Heart right ventricle (tissue), 16 donors: ENCODE measurements at regions not wholly inside any gene's neighbourhood (a gene's known extent, or its start where the extent isn't known, plus 50 kb on each side); places are given as distances from the start of the nearest gene placed in this dataset.

Experiments used
- ATAC-seq, 8 donors: fragments of 200-7000 bp; cut with Tn5 transposase; one replicate each; pipeline ENCODE4 v1.9.1; 2020; ENCODE audit warnings: mild to moderate bottlenecking in 8 of 8, moderate library complexity in 8 of 8, moderate number of reproducible peaks in 1 of 8
- DNase-seq, 2 donors: peaks; one replicate each; pipeline ENCODE4 v3.0.0-alpha.2; 2020
- H3K27ac ChIP-seq, 10 donors: fragments of 200-600 bp; sonication (generic) in 2 of 10; one replicate each; pipeline versions ENCODE4 v1.5.0 to v1.8.0; 2020 to 2022; ENCODE audit warnings: mild to moderate bottlenecking in 3 of 10
- H3K27me3 ChIP-seq, 7 donors: fragments of 200-600 bp; one replicate each; pipeline ENCODE4 v1.8.0; 2021 to 2022; ENCODE audit warnings: mild to moderate bottlenecking in 2 of 7
- H3K36me3 ChIP-seq, 9 donors: fragments of 200-600 bp; sonication (generic) in 1 of 9; one replicate each; pipeline versions ENCODE4 v1.5.0 to v1.8.0; 2020 to 2022; ENCODE audit warnings: mild to moderate bottlenecking in 2 of 9
- H3K4me1 ChIP-seq, 9 donors: fragments of 200-600 bp; sonication (generic) in 1 of 9; one replicate each; pipeline versions ENCODE4 v1.5.0 to v1.8.0; 2020 to 2022; ENCODE audit warnings: mild to moderate bottlenecking in 4 of 9
- H3K4me3 ChIP-seq, 10 donors: fragments of 200-600 bp; sonication (generic) in 2 of 10; one replicate each; pipeline versions ENCODE4 v1.5.0 to v1.8.0; 2020 to 2022; ENCODE audit warnings: mild to moderate bottlenecking in 7 of 10, moderate library complexity in 2 of 10
- H3K9me3 ChIP-seq, 11 donors: fragments of 200-600 bp in 10 of 11; sonication (generic) in 2 of 11; one replicate each; pipeline versions ENCODE4 v1.5.0 to v1.8.0; 2013 to 2022; ENCODE audit warnings: mild to moderate bottlenecking in 2 of 11, control low read depth in 1 of 11, moderate library complexity in 1 of 11
- WGBS, 2 donors: extraction: QIAGEN DNeasy Blood & Tissue Kit; methylation state at CpG; one replicate each; pipeline ENCODE4 v1.1.7; 2013; ENCODE audit warnings: inconsistent platforms in 1 of 2; 5-methylcytosine and 5-hydroxymethylcytosine counted together
- intact Hi-C, 10 donors: fragments of 100-400 bp; cut with DNase I; formaldehyde crosslinking; loops; one replicate each; pipeline versions ENCODE4 v1.11.1 to v1.14.2; 2022
- TF ChIP-seq, protein P1 (sequence below), 9 donors: fragments of 200-600 bp; sonication (generic) in 2 of 9; IDR thresholded peaks; one replicate each; pipeline versions ENCODE4 v1.5.0 to v1.8.0; 2021 to 2022; ENCODE audit warnings: antibody characterized with exemption in 9 of 9, mild to moderate bottlenecking in 5 of 9, moderate library complexity in 1 of 9
- donor health status: Arrhythmogenic right ventricular cardiomyopathy.
- donor health status: ischemic (EF 13 %, LVEDD 7.1; RV severe dilation, severe dysfunction).
- donor health status: healthy with polysubstance abuse.
- donor health status: DM: no; HTN: yes; CAD: no.
- donor health status: DM: no; HTN: no; CAD: no.
- donor health status: ischemic (EF 25% LVEDD 6.9; RV normal size, moderate dysfunction).
- donor health status: ischemic (EF 25% LVEDD 5.7; RV mildly dilated, moderate dysfunction).
- donor health status: healthy.
- donor health status: DM: yes; HTN: yes; CAD: no.
- donor health status: Ischemic cardiomyopathy.
- donor health status: ischemic (EF 35%, LVEDD 5.7; RV mildly dilated, moderate dysfunction).
- donor health status: nonischemic (EF 11% LVEDD 7.7; RV severe dilation, severe dysfunction).
- donor health status: DM: yes; HTN: yes; CAD: no.
- donor health status: PGD.
- donor health status: ischemic (EF 29% LVEDD 5.4; RV normal size, mild dysfunction).
- donor health status: nonischemic (EF 23%, LVEDD 6.1; RV moderate dilation, normal function).

DNA sequence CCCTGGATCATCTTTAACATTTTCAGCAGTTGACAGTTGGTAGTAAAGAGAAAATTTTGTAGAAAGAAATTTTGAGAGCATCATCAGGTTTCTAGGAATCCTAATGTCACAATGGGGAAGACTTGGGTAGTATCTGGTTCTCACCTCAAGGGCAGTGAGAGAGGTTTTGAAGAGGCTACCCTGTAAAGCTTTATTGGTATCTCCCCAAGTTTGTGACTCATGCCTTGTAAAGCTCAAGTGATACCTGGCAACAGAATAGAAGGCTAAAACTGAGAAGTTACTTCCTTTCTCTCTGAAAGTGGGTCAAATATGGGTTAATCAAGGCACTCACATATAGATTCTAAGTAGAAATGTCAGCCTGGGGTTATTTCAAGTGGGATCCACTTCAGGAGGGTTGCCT lies 196.4 kb downstream of the SUCNR1 start:
- DNase-seq (no peak), ATAC-seq (no peak)
- H3K27ac ChIP-seq: no peak overlapping the region
- no peaks in the 10 kb centered on the region for H3K27me3 ChIP-seq
- peaks cover 0 to 13% (median 0%) of the 10 kb centered on the region in 11 donors for H3K9me3 ChIP-seq
- no peaks in the 10 kb centered on the region for H3K36me3 ChIP-seq
- intact Hi-C loops: loop anchor here in 8 of 10 donors (5.0 to 10.0 kb wide), 4 partner anchors 372 to 505 kb away; no protein-coding TSS in a partner anchor
- TF ChIP-seq, protein P1, sequence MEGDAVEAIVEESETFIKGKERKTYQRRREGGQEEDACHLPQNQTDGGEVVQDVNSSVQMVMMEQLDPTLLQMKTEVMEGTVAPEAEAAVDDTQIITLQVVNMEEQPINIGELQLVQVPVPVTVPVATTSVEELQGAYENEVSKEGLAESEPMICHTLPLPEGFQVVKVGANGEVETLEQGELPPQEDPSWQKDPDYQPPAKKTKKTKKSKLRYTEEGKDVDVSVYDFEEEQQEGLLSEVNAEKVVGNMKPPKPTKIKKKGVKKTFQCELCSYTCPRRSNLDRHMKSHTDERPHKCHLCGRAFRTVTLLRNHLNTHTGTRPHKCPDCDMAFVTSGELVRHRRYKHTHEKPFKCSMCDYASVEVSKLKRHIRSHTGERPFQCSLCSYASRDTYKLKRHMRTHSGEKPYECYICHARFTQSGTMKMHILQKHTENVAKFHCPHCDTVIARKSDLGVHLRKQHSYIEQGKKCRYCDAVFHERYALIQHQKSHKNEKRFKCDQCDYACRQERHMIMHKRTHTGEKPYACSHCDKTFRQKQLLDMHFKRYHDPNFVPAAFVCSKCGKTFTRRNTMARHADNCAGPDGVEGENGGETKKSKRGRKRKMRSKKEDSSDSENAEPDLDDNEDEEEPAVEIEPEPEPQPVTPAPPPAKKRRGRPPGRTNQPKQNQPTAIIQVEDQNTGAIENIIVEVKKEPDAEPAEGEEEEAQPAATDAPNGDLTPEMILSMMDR (IDR thresholded peaks at IDR 0.05): no peak
- H3K4me1 ChIP-seq: peaks cover 0 to 7% (median 0%) of the 10 kb centered on the region in 9 donors
- H3K4me3 ChIP-seq: no peak overlapping the region

DNA sequence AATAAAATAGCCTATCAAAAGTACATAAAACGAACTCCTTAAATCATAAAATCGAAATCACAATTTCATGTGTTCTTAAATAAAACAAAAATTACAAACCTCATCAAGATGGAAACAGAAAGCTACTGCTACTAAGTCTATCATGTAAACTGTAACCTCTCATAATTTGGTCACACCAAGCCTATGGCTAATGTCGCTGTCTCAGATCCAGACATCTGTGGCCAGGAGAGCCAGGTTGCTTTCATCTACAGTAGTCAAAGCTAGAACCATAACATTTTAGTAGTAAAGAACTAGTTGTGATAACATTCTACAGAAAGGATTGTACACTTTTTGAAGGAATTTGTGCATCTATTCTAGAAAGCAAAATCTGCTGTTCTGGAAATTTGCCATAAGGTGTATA lies 197.4 kb upstream of the MBNL1 start:
- Histone ChIP-seq H3K9me3 (peaks cover 0 to 13% (median 0%) of the 10 kb centered on the region in 11 donors), H3K27me3 (no peaks in the 10 kb centered on the region), H3K27ac (no peak overlapping the region), H3K36me3 (no peaks in the 10 kb centered on the region), H3K4me1 (peaks cover 0 to 7% (median 0%) of the 10 kb centered on the region in 9 donors), H3K4me3 (no peak overlapping the region)
- DNase-seq: no peak
- TF ChIP-seq, protein P1 (IDR thresholded peaks at IDR 0.05): no peak
- intact Hi-C loops: loop anchor here in 8 of 10 donors (5.0 to 10.0 kb wide), 4 partner anchors 371 to 503 kb away; no protein-coding TSS in a partner anchor
- WGBS, 2 donors: 96 to 97% methylated on average over 3 of the region's 3 CpGs
- no peak for ATAC-seq

DNA sequence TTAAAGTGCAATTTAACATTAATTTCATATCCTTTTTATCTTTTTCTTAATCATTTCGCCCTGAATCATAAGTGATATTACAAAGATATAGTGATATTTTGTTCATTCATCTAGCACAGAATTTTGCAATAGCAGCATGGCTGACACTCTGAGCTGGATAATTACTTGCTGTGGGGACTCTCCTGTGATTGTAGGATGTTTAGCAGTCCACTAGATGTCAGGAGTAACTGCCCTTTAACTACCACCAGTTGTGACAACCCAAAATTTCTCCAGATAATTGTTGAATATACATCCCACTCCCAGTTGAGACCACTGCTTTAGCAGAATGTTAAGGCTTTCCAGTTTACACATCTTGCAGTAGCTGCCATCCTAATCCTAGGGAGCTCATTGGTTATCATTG lies 196.8 kb upstream of the MBNL1 start:
- Histone ChIP-seq H3K27ac (no peak overlapping the region), H3K9me3 (peaks cover 0 to 13% (median 0%) of the 10 kb centered on the region in 11 donors), H3K36me3 (no peaks in the 10 kb centered on the region), H3K4me3 (no peak overlapping the region), H3K27me3 (no peaks in the 10 kb centered on the region), H3K4me1 (peaks cover 0 to 7% (median 0%) of the 10 kb centered on the region in 9 donors)
- intact Hi-C loops: loop anchor here in 8 of 10 donors (5.0 to 10.0 kb wide), 4 partner anchors 370 to 503 kb away; no protein-coding TSS in a partner anchor
- WGBS, 2 donors: 8 to 25% methylated on average over 1 of the region's 1 CpG
- DNase-seq: no peak
- TF ChIP-seq, protein P1 (IDR thresholded peaks at IDR 0.05): peak in 8 of 9 donors; percentile 12 to 66 (median 56)
- peak in 4 of 8 donors; percentile 58 to 75 (median 60) for ATAC-seq

DNA sequence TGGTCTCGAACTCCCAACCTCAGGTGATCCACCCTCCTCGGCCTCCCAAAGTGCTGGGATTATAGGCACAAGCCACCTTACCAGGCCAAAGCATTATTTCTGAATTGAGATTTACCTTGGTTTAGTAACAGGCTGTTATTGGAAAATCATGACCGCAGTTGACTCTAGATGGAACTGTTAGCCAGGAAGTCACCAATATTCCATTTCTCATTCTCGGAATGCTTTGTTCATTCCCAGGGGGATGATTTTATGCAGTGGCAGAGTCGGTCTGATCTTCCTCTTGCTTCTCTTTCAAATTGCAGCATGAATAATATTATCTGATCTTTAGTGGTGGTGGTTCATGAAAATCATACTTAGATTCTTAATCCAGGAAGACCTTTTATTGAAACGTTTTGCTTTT lies 195.5 kb upstream of the MBNL1 start:
- intact Hi-C loops: loop anchor here in 8 of 10 donors (5.0 to 10.0 kb wide), 4 partner anchors 369 to 502 kb away; no protein-coding TSS in a partner anchor
- TF ChIP-seq, protein P1 (IDR thresholded peaks at IDR 0.05): peak in 6 of 9 donors; percentile 17 to 42 (median 30)
- Histone ChIP-seq H3K4me3 (no peak overlapping the region), H3K4me1 (peaks cover 0 to 7% (median 0%) of the 10 kb centered on the region in 9 donors), H3K36me3 (no peaks in the 10 kb centered on the region), H3K9me3 (peaks cover 0 to 13% (median 0%) of the 10 kb centered on the region in 11 donors), H3K27me3 (no peaks in the 10 kb centered on the region), H3K27ac (no peak overlapping the region)
- DNase-seq (no peak), ATAC-seq (peak in 2 of 8 donors; percentile 44 to 55)
- 49 to 53% methylated on average over 6 of the region's 6 CpGs for WGBS, 2 donors
